ENCODE measurements at regions not wholly inside any gene's neighbourhood (a gene's known extent, or its start where the extent isn't known, plus 50 kb on each side); places are given as distances from the start of the nearest gene placed in this dataset.
A peak's percentile ranks its signal among the peaks of the same experiment; 100 is the strongest.

DNA sequence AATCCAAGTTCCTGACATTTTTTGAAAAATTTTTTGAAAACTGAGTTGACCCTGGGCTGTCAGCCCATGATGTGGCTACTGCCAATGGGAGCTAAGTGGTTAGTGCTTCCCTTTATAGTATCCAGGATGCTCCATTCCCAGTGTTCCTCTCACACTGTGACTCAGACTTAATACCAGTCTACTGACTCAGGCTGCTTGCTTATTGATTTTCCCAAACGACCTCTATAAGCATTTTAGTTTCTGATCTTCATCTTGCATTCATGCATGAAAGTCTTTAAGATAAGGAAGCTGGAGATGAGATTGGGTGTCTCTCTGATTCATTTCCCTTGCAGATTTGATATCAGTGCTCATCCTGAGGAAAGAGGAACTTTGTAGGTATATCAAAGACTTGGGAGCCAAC, 560.0 kb downstream of the TBC1D32 start:
- DNase-seq, result no peak
- no peak overlapping the region for H3K4me3 ChIP-seq (ENCODE audit: low read length)
- H3K4me1 ChIP-seq (ENCODE audit: control insufficient read depth, insufficient read depth, low read length), result peaks cover 4% of the 10 kb centered on the region
- Mint-ChIP-seq H3K27ac (no peak overlapping the region), H3K4me1 (peaks cover 6% of the 10 kb centered on the region), H3K36me3 (ENCODE audit: low read depth) (no peaks in the 10 kb centered on the region), H3K4me3 (no peak overlapping the region), H3K27me3 (ENCODE audit: insufficient read depth) (no peaks in the 10 kb centered on the region), H3K9me3 (peaks cover 8% of the 10 kb centered on the region)
- 83% methylated on average over 1 of the region's 1 CpG; no CpG with 5 or more reads in 1 of the 2 experiments for WGBS, 2 experiments (ENCODE audit: insufficient coverage in 1 of 2, insufficient read length in 1 of 2)
- no peak overlapping the region for H3K27ac ChIP-seq (ENCODE audit: low read depth, low read length)
- TF ChIP-seq, protein P1, sequence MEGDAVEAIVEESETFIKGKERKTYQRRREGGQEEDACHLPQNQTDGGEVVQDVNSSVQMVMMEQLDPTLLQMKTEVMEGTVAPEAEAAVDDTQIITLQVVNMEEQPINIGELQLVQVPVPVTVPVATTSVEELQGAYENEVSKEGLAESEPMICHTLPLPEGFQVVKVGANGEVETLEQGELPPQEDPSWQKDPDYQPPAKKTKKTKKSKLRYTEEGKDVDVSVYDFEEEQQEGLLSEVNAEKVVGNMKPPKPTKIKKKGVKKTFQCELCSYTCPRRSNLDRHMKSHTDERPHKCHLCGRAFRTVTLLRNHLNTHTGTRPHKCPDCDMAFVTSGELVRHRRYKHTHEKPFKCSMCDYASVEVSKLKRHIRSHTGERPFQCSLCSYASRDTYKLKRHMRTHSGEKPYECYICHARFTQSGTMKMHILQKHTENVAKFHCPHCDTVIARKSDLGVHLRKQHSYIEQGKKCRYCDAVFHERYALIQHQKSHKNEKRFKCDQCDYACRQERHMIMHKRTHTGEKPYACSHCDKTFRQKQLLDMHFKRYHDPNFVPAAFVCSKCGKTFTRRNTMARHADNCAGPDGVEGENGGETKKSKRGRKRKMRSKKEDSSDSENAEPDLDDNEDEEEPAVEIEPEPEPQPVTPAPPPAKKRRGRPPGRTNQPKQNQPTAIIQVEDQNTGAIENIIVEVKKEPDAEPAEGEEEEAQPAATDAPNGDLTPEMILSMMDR (conservative IDR thresholded peaks at IDR 0.05), result no peak
- H3K27me3 ChIP-seq (ENCODE audit: control insufficient read depth, insufficient read depth, low read length, poor library complexity, severe bottlenecking), result no peaks in the 10 kb centered on the region
- H3K36me3 ChIP-seq (ENCODE audit: control insufficient read depth, insufficient read depth, low read length), result no peaks in the 10 kb centered on the region
- peaks cover 12% of the 10 kb centered on the region for H3K9me3 ChIP-seq (ENCODE audit: control insufficient read depth, low read length)
- no peak overlapping the region for H3K9ac ChIP-seq (ENCODE audit: extremely low read depth, low read length, poor library complexity, severe bottlenecking)

DNA sequence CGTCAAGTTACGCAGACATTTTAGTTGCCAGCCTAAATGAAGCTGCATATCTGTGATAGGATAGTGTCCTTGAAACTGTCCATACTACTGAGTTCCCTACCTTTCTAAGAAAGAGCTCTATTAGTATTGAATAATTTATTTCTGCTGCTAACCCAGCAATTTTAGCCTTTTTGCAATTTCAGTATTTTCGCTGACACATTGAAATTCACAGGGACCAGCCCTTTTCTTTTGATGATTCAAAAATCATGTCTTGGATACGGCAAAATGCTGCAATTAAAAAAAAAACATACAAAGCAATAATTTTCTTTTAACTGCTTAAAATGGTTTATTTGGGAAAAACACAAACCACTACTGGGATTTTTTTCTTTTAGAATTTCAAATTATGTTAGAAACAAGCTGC, 563.3 kb downstream of the TBC1D32 start:
- H3K9me3 Mint-ChIP-seq, result no peaks in the 10 kb centered on the region
- TF ChIP-seq, protein P1 (conservative IDR thresholded peaks at IDR 0.05), result no peak
- H3K4me1 ChIP-seq (ENCODE audit: control insufficient read depth, insufficient read depth, low read length), result peaks cover 4% of the 10 kb centered on the region
- no peaks in the 10 kb centered on the region for H3K27me3 Mint-ChIP-seq (ENCODE audit: insufficient read depth)
- H3K4me1 Mint-ChIP-seq, result peaks cover 12% of the 10 kb centered on the region
- no peaks in the 10 kb centered on the region for H3K36me3 ChIP-seq (ENCODE audit: control insufficient read depth, insufficient read depth, low read length)
- H3K9ac ChIP-seq (ENCODE audit: extremely low read depth, low read length, poor library complexity, severe bottlenecking), result no peak overlapping the region
- DNase-seq, result no peak
- H3K27ac ChIP-seq (ENCODE audit: low read depth, low read length), result no peak overlapping the region
- WGBS, 2 experiments (ENCODE audit: insufficient coverage in 1 of 2, insufficient read length in 1 of 2), result 91 to 94% methylated on average over 1 to 4 of the region's 4 CpGs
- no peaks in the 10 kb centered on the region for H3K36me3 Mint-ChIP-seq (ENCODE audit: low read depth)
- no peak overlapping the region for H3K27ac Mint-ChIP-seq
- no peak overlapping the region for H3K4me3 ChIP-seq (ENCODE audit: low read length)
- H3K9me3 ChIP-seq (ENCODE audit: control insufficient read depth, low read length), result no peaks in the 10 kb centered on the region
- H3K4me3 Mint-ChIP-seq, result no peak overlapping the region
- no peaks in the 10 kb centered on the region for H3K27me3 ChIP-seq (ENCODE audit: control insufficient read depth, insufficient read depth, low read length, poor library complexity, severe bottlenecking)

DNA sequence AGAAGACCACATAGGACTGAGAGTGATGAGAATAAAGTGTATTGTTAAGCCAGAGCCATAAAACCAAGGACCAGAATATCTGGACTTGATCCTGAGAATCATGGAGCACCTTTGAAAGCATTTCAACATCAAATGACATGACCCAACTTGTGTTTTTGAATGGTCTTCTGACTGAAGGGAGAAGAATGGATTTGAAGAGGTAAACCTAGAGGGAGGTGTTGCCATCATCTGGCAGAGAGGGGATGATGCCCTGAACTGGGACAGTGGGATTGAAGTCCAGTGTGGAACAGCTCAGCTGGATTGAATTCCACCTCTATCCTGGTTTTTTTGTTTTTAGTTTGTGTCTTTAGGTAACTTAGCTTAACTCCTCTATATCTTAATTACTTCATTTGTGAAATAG, 570.0 kb downstream of the TBC1D32 start:
- H3K27me3 Mint-ChIP-seq (ENCODE audit: insufficient read depth), result no peaks in the 10 kb centered on the region
- peak; percentile 48 for DNase-seq
- no peaks in the 10 kb centered on the region for H3K9me3 ChIP-seq (ENCODE audit: control insufficient read depth, low read length)
- no peaks in the 10 kb centered on the region for H3K36me3 Mint-ChIP-seq (ENCODE audit: low read depth)
- no peak overlapping the region for H3K4me3 ChIP-seq (ENCODE audit: low read length)
- H3K4me1 ChIP-seq (ENCODE audit: control insufficient read depth, insufficient read depth, low read length), result no peaks in the 10 kb centered on the region
- no peak overlapping the region for H3K9ac ChIP-seq (ENCODE audit: extremely low read depth, low read length, poor library complexity, severe bottlenecking)
- H3K36me3 ChIP-seq (ENCODE audit: control insufficient read depth, insufficient read depth, low read length), result no peaks in the 10 kb centered on the region
- TF ChIP-seq, protein P1 (conservative IDR thresholded peaks at IDR 0.05), result peak; percentile 73
- peaks cover 7% of the 10 kb centered on the region for H3K4me1 Mint-ChIP-seq
- no peaks in the 10 kb centered on the region for H3K9me3 Mint-ChIP-seq
- H3K4me3 Mint-ChIP-seq, result no peak overlapping the region
- no peaks in the 10 kb centered on the region for H3K27me3 ChIP-seq (ENCODE audit: control insufficient read depth, insufficient read depth, low read length, poor library complexity, severe bottlenecking)
- H3K27ac Mint-ChIP-seq, result no peak overlapping the region
- no peak overlapping the region for H3K27ac ChIP-seq (ENCODE audit: low read depth, low read length)
